ENCODE measurements at regions not wholly inside any gene's neighbourhood (a gene's known extent, or its start where the extent isn't known, plus 50 kb on each side); places are given as distances from the start of the nearest gene placed in this dataset.

GRCh38 chr11:116644201-116644940 is 128.4 kb downstream of the BUD13 start:
- in situ Hi-C loops (cut with MboI; ENCODE audit: low sequenced_read_pairs, unreplicated experiment) = no loop called here

GRCh38 chr11:116643521-116643920 is 129.3 kb downstream of the BUD13 start:
- TF ChIP-seq CTCF (IDR thresholded peaks at IDR 0.05; ENCODE audit: borderline replicate concordance, control extremely low read depth, extremely low read depth, insufficient read depth, missing control alignments) = no peak
- no peak for DNase-seq (ENCODE audit: low spot score)
- in situ Hi-C loops (cut with MboI; ENCODE audit: low sequenced_read_pairs, unreplicated experiment) = no loop called here

More at GRCh38 chr11:116644201-116644940, 128.4 kb downstream of the BUD13 start:
- DNase-seq (ENCODE audit: low spot score) = no peak
- TF ChIP-seq CTCF (IDR thresholded peaks at IDR 0.05; ENCODE audit: borderline replicate concordance, control extremely low read depth, extremely low read depth, insufficient read depth, missing control alignments) = no peak

- in situ Hi-C loops (cut with MboI; ENCODE audit: low sequenced_read_pairs, unreplicated experiment) = no loop called here
- no peak for TF ChIP-seq CTCF (IDR thresholded peaks at IDR 0.05; ENCODE audit: borderline replicate concordance, control extremely low read depth, extremely low read depth, insufficient read depth, missing control alignments)
- no peak for DNase-seq (ENCODE audit: low spot score)
Observed at GRCh38 chr11:116642902-116643301, 129.9 kb downstream of the BUD13 start.

- DNase-seq (ENCODE audit: low spot score) = no peak
- TF ChIP-seq CTCF (IDR thresholded peaks at IDR 0.05; ENCODE audit: borderline replicate concordance, control extremely low read depth, extremely low read depth, insufficient read depth, missing control alignments) = no peak
- in situ Hi-C loops (cut with MboI; ENCODE audit: low sequenced_read_pairs, unreplicated experiment) = no loop called here
Observed at GRCh38 chr11:116642481-116642880, 130.3 kb downstream of the BUD13 start.

- peak; percentile 78 for DNase-seq (ENCODE audit: low spot score)
- in situ Hi-C loops (cut with MboI; ENCODE audit: low sequenced_read_pairs, unreplicated experiment) = no loop called here
- TF ChIP-seq CTCF (IDR thresholded peaks at IDR 0.05; ENCODE audit: borderline replicate concordance, control extremely low read depth, extremely low read depth, insufficient read depth, missing control alignments) = peak; percentile 67
Observed at GRCh38 chr11:116641561-116642045, 131.2 kb downstream of the BUD13 start.

- no peak for DNase-seq (ENCODE audit: low spot score)
- in situ Hi-C loops (cut with MboI; ENCODE audit: low sequenced_read_pairs, unreplicated experiment) = no loop called here
- no peak for TF ChIP-seq CTCF (IDR thresholded peaks at IDR 0.05; ENCODE audit: borderline replicate concordance, control extremely low read depth, extremely low read depth, insufficient read depth, missing control alignments)
Observed at GRCh38 chr11:116640641-116641402, 132.0 kb downstream of the BUD13 start.

Measured in GM13976 (cell line).